Tibial nerve (tissue), 4 donors: ENCODE measurements at regions not wholly inside any gene's neighbourhood (a gene's known extent, or its start where the extent isn't known, plus 50 kb on each side); places are given as distances from the start of the nearest gene placed in this dataset.

Experiments
- DNase-seq, 2 donors: peaks; one replicate each; pipeline ENCODE4 v3.0.0-alpha.2; 2019; ENCODE audit warnings: low spot score in 2 of 2
- H3K27ac ChIP-seq, 4 donors: fragments of 200-600 bp; sonication (generic) in 3 of 4; one replicate each; pipeline ENCODE4 v1.5.1; 2017 to 2019; ENCODE audit warnings: mild to moderate bottlenecking in 1 of 4
- H3K27me3 ChIP-seq, 2 donors: fragments of 200-600 bp; sonication (generic) in 1 of 2; one replicate each; pipeline versions ENCODE4 v1.5.1 to v1.6.0; 2017 to 2019
- H3K36me3 ChIP-seq, 3 donors: fragments of 200-600 bp; sonication (generic); one replicate each; pipeline ENCODE4 v1.5.1; 2018 to 2019
- H3K4me1 ChIP-seq, 4 donors: fragments of 200-600 bp; sonication (generic) in 3 of 4; one replicate each; pipeline ENCODE4 v1.5.1; 2017 to 2019
- H3K4me3 ChIP-seq, 4 donors: fragments of 200-600 bp; sonication (generic) in 3 of 4; one replicate each; pipeline ENCODE4 v1.5.1; 2017 to 2019; ENCODE audit warnings: mild to moderate bottlenecking in 1 of 4, moderate library complexity in 1 of 4
- H3K9me3 ChIP-seq, 4 donors: fragments of 200-600 bp; sonication (generic) in 3 of 4; one replicate each; pipeline ENCODE4 v1.5.1; 2017 to 2019
- CTCF ChIP-seq, 5 experiments: fragments of 200-600 bp in 3 of 5; fragments of 450-650 bp in 2 of 5; sonication (generic) in 3 of 5; IDR thresholded peaks; one replicate each; pipeline ENCODE4 v1.5.1; 2016 to 2019; ENCODE audit warnings: antibody characterized with exemption in 5 of 5, mild to moderate bottlenecking in 3 of 5, moderate library complexity in 2 of 5
- EP300 ChIP-seq, 2 donors: sonication (generic); formaldehyde crosslinking; IDR thresholded peaks; one replicate each; pipeline ENCODE4 v1.6.1; 2017; ENCODE audit warnings: antibody characterized with exemption in 2 of 2, mild to moderate bottlenecking in 1 of 2
- POLR2A ChIP-seq, 2 donors: fragments of 450-650 bp; IDR thresholded peaks; one replicate each; pipeline ENCODE4 v1.6.1; 2017; ENCODE audit warnings: antibody characterized with exemption in 2 of 2, mild to moderate bottlenecking in 2 of 2, moderate library complexity in 2 of 2
- WGBS, 2 donors: methylation state at CpG; one replicate each; pipeline ENCODE4 v1.1.5; 2018; 5-methylcytosine and 5-hydroxymethylcytosine counted together

DNA sequence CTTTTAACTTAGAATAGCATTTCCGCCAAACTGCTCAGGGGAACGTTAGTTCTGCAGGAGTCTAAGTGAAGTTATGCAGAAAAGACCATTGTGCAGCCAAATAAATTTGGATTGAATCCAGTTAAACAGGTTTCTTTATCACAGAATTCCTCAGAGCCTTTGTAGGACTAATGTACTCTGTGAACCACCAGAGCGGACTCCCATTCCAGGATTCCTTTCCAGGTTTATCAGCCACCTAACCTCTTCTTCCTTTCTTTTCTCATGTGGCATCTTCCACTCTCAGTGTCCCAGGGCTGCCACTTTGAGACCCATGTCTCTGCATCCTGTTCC lies 350.4 kb downstream of the TSN start:
- TF ChIP-seq EP300 (IDR thresholded peaks at IDR 0.05): no peak
- no peak for TF ChIP-seq CTCF (IDR thresholded peaks at IDR 0.05)
- TF ChIP-seq POLR2A (IDR thresholded peaks at IDR 0.05): no peak
- WGBS, 2 donors: 34 to 48% methylated on average over 3 of the region's 3 CpGs
- Histone ChIP-seq H3K27me3 (no peaks in the 10 kb centered on the region), H3K4me3 (no peak overlapping the region), H3K36me3 (no peaks in the 10 kb centered on the region), H3K4me1 (no peaks in the 10 kb centered on the region), H3K27ac (no peak overlapping the region), H3K9me3 (no peaks in the 10 kb centered on the region)
- no peak for DNase-seq

DNA sequence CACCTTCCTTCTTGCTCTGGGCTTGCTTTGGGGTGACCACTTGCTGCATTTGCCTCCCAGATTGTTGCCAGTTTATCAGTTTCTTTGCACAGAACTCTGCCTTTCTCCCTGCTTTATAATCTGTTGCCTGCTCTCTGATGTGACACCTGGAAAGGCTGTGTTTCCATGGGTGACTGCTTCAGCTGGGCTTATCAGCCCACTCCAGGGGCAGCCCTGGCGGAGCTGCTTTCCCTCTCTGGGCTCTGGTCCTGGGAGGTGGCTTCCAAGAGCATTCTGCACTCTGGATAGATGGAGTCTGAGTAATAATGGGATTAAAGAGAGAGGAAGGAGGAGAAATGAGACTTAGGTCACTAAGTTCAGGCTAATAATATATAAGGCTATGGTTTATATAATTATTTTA lies 352.7 kb downstream of the TSN start:
- H3K36me3 ChIP-seq: no peaks in the 10 kb centered on the region
- H3K4me1 ChIP-seq: no peaks in the 10 kb centered on the region
- no peak overlapping the region for H3K27ac ChIP-seq
- no peak for DNase-seq
- TF ChIP-seq CTCF (IDR thresholded peaks at IDR 0.05) (no peak), EP300 (IDR thresholded peaks at IDR 0.05) (no peak), POLR2A (IDR thresholded peaks at IDR 0.05) (no peak)
- no peaks in the 10 kb centered on the region for H3K27me3 ChIP-seq
- no peak overlapping the region for H3K4me3 ChIP-seq
- WGBS, 2 donors: 94 to 95% methylated on average over 1 of the region's 1 CpG
- no peaks in the 10 kb centered on the region for H3K9me3 ChIP-seq

DNA sequence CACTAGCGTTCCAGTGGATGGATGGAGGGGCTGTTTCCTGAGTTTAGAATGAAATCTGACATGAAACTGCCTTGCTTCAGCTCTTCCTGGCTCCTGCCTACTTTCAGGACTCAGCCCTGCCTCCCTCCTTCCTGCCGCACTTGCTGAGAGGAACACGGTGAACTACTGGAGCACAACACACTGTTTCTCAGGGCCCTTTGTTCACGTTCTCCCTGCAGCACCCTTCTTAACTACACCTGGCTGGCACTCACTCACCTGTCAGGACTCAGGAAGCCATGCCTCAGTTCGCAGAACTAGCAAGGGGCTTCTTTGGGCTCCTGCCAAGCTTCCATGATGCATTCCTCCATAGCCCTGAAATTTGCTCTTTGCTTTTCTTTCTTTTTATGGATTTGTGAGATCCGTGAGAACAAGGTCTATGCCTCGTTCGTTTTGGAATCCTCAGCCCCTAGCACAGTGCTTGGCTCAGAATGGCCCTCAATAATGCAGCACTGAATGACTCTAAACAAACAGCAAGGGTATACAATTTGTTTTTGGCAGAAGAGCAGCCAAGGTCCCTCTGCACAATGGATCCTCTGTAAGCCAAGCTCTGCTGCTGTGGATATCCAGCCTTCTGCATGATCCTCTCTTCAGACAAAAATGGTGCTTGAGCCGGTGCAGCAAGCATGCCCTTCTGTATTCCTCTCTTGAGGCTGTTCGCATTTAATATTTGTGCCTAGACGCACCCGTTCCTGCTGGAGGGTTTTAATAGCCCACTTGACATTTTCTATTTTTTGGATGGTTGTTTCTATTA lies 357.0 kb downstream of the TSN start:
- Histone ChIP-seq H3K4me3 (no peak overlapping the region), H3K27ac (no peak overlapping the region), H3K27me3 (no peaks in the 10 kb centered on the region), H3K36me3 (no peaks in the 10 kb centered on the region), H3K4me1 (no peaks in the 10 kb centered on the region), H3K9me3 (no peaks in the 10 kb centered on the region)
- 41 to 46% methylated on average over 12 of the region's 12 CpGs for WGBS, 2 donors
- no peak for DNase-seq
- TF ChIP-seq EP300 (IDR thresholded peaks at IDR 0.05) (no peak), CTCF (IDR thresholded peaks at IDR 0.05) (no peak), POLR2A (IDR thresholded peaks at IDR 0.05) (no peak)

GRCh38 chr2:122114421-122114820 lies 359.0 kb downstream of the TSN start:
- Histone ChIP-seq H3K4me3 (no peak overlapping the region), H3K4me1 (no peaks in the 10 kb centered on the region), H3K36me3 (no peaks in the 10 kb centered on the region), H3K27me3 (no peaks in the 10 kb centered on the region), H3K9me3 (no peaks in the 10 kb centered on the region), H3K27ac (no peak overlapping the region)
- TF ChIP-seq POLR2A (IDR thresholded peaks at IDR 0.05): no peak
- TF ChIP-seq EP300 (IDR thresholded peaks at IDR 0.05): no peak
- no peak for TF ChIP-seq CTCF (IDR thresholded peaks at IDR 0.05)
- DNase-seq: no peak
- 39 to 44% methylated on average over 2 of the region's 2 CpGs for whole genome bisulfite sequencing, 2 donors

DNA sequence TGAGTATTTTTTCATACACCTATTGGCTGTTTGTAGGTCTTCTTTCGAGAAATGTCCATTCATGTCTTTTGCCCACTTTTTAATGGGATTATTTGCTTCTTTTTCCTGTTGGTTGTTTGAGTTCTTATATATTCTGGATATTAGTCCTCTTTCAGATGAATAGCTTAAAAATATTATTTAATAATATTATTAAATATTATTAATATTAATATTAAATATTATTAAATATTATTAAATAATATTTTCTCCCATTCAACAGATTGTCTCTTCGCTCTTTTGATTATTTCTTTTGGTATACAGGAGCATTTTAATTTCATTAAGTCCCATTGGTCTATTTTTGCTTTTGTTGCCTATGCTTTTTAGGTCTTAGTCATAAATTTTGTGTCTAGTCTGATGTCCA lies 361.9 kb downstream of the TSN start:
- Histone ChIP-seq H3K27me3 (no peaks in the 10 kb centered on the region), H3K4me3 (no peak overlapping the region), H3K36me3 (no peaks in the 10 kb centered on the region), H3K9me3 (peaks cover 0 to 13% (median 0%) of the 10 kb centered on the region in 4 donors), H3K27ac (no peak overlapping the region), H3K4me1 (no peaks in the 10 kb centered on the region)
- no peak for TF ChIP-seq POLR2A (IDR thresholded peaks at IDR 0.05)
- 93% methylated on average over 2 of the region's 2 CpGs for WGBS, 2 donors
- DNase-seq: no peak
